Globus pallidus (tissue), 1 donor: ENCODE measurements at regions not wholly inside any gene's neighbourhood (a gene's known extent, or its start where the extent isn't known, plus 50 kb on each side); places are given as distances from the start of the nearest gene placed in this dataset.

ENCODE experiments used
- DNase-seq: peaks from one replicate; pipeline ENCODE4 v3.0.0-alpha.2; 2015; ENCODE audit warnings: low spot score

DNA sequence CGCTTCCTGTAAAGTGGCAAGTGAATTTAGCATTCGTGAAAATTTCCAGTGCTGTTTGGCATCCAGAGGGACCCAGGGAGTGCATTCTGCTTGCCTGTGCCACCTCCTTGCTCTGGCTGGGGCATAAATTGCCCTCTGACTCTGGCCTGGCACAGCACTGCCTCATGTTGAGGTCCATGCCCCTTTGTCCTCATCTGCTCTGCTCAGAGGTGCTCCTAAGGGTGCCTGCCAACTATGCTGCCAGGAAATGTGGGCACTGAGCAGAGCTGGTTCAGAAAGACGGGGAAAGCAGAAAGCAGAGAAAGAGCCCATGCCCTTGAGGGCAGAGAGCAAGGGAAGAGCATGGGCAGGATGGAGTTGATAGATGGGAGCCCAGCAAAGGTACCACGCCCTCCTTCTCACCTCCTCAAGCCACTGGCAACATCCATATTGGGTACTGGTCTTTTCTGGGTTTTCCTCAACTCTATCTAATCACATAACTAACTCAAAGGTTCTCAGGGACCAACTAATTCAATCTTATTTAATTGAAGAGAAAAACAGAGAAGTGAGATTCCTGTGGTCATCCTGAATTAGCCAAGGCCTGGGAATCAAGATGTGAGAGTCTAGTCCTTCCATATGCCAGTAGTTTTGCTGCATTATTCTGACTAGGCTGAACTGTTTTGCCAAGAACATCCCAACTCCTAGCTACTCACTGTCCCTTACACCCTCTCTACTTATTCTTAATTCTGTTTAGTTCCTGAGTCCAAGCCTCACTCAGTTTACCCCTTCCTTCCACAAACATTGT is 441.5 kb upstream of the TNP1 start:
- DNase-seq, result no peak

DNA sequence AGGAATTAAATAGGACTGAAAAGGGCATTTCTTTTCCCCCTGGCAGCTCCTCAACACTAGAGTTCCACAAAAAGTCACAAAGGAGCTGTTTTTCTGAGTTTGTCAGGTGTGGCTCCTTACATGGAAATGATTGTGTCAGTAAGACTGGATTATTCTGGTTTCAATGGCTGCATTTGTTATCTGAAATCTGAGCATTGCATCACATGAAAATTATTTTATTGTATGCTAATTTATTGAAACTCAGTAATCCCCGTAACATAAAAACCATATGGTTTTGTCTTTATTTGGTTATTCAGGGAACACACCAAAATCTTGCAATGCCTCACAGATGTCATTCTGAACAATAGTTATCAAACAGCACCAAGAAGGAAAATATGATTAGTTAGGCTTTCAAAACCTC is 439.7 kb upstream of the TNP1 start:
- no peak for DNase-seq

DNA sequence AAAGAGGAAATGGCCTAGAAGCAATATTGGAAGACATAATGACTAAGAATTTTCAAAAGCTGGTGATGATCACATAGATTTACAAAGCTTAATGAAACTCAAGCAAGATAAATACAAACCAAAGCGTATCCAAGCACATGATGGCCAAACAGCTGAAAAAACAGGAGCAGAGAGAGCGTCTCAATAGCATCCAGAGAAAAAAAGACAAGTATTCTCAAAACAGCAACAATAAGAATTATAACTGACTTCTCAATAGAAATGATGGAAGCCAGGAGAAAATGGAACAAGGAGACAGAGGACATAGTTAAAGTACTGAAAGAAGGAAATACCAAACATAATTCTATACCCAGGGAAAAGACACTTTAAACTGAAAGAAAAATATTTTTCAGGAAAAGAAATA is 437.2 kb upstream of the TNP1 start:
- DNase-seq, result no peak

DNA sequence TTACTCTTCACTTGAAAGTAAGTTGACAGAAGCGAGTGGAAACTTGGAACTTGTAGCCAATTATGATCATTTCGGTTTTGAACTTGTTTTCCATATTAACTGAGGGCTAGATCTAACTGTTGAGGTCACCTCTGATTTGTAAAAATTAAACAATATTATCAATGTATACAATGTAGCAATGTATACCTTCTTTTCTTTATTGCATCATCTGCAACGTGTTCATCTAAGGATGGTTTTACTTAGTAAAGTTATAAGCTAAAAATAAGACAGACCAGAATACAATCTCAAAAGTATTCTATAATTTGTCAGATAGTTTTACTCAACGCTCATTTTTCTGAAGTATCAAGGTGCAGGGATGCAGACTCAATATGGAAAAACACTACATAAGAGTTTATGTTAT is 435.0 kb upstream of the TNP1 start:
- no peak for DNase-seq

DNA sequence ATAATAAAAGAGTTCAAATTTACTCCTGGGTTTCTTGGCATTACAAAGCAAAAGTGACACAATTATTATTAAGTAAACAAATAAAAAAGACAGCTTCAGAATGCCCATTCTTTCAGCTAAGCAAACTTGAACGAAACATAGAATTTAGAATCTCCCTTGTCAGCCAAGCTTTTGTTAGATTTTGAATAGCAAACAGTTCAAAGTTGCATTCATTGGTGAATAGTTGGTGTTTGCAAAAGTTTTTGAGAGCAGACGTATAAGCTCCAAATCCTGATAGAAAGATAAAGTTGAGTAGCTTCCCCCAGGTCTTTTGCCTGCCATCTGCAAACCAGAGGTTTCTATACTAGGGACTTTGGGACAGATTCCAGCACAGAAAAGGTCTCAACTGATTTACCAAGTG is 434.3 kb upstream of the TNP1 start:
- no peak for DNase-seq

DNA sequence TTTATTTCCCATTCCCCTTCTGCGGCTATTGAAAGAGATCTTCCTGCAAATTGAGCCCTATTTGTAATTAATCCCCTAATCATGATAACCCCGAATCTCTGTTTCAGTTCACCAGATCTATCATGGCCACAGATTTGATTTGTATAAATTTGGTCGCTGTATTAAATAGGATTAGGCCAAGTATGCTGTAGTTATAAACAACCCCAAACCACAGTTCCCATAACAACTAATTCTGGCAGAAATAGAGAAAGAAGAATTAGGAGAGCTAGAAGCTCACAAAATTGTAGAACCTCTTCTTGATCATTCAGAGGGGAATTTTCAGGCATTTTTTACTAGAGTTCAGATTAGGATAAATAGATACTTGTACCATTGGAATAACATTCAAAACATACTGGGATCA is 433.7 kb upstream of the TNP1 start:
- no peak for DNase-seq

DNA sequence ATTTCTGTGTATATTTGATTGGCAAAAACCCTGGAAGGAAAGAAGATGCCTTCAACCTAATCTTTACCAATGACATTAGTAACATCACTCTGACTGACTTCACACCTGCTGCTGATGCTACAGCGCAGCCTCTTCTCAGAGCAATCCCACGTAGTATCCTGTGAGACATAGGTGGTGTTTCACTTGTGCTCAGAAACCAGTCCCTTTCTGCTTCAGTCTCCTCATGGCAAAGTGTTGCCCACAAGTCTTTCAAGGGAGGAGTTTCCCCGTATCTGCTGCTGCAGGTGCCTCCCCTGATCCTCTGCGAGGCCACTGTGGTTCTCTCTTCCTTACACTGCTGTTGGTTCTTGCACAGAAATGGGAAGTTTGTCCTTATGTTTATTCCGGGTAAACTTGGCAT is 433.2 kb upstream of the TNP1 start:
- DNase-seq, result no peak

DNA sequence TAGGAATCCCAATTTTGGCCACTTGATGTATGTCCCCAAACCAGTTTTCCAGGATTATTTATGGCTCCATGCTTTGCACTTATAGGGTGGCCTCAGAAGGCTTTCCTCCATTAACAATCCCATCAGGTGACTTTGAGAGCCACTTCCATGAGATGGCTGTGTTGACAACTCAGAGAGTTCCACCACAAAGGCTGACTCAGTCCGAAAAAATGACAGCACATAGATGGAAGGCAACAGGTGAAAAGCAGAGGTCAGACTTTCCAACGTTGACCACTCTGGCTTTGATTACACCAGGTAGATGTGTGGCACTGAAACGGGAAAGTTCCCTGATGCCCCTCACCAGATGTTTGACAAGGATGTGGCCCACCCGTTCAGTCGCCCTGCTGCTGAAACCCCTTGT is 431.4 kb upstream of the TNP1 start:
- DNase-seq, result no peak

DNA sequence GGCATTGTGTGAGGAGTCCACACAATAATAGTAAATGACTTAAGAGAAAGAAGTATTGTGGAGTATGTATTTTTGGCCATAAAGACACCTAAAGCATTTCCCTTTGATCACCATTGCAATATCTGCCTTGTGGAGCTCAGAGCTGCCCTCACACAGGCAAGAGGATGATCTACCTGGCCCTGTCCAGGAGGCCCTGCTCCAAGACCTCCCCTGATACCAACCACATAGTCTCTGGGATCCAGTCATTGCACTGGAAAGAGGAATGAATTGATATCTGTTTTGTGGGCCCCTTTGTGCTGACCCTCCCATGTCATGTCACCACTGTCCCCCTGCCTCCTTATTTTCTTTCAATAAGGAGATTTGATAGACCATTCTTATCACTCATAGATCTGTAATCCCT is 430.6 kb upstream of the TNP1 start:
- DNase-seq, result no peak

DNA sequence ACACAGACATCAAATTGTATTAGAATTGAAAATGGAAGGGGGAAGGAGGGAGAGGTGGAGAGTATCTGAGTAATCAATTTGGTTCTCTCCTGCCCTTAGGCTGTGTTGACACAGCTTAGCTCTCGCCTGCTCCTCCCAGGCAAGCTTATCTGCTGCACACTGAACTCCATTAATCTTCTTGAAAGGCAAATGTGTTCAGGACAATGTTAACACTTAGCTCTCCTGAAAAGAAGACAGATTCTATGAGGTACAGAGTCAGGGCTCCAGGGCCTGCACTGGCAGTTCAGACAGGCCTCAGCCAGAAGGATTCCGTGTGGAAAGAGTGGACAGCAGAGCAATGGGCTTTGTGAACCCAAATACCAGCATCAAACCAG is 430.0 kb upstream of the TNP1 start:
- no peak for DNase-seq

DNA sequence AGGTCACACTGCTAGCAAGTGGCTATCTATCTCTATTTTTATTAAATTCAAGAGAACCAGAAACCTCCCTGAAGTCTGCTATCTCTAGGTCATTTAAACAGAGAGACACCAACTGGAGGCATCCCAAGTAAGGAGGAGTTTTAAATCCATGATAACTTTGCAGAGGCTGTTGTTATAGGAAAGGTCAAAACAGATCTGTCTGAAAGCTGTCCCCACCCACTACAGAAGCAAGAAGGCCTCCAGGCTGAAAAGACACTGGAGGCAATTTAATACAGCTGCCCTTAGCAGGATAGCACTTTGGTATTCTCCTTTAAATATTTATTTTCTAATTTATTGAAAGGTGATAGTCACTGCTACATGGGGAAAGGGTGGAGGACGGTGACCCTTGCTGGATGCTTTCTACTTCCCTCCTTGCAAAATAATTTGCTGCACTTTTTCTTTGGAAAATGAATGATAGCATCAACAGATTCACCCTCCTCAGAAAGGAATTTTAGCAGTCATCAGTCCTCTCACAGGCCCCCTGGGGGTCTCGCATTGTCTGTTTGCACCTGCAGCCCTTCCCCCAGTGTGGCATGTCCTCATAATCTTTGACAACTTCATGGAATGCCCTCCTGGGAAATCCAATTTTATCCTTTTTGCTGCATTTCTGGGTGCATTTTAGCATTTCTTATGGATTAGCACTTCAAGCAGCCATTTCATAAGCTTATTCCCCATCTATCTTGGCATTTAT is 429.5 kb upstream of the TNP1 start:
- no peak for DNase-seq

DNA sequence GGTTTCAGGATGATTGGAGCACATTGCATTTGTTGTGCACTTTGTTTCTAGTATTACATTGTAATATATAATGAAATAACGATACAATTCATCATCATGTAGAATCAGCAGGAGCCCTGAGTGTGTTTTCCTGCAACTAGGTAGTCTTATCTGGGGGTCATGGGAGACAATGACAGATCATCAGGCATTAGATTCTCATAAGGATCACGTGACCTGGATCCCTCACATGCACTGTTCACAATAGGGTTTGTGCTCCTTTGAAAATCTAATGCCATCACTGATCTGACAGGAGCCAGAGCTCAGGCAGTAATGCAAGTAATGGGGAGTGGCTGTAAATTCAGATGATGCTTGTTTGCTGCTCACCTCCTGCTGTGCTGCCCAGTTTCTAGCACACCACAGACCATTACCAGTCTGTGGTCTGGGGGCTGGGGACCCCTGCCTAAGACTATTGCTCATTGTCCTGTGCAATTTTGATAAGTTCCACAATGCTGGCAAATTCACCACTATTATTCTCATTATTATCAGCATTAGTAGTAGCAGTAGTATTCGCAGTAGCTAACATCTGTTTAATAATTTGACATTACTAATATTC is 428.7 kb upstream of the TNP1 start:
- DNase-seq, result no peak

DNA sequence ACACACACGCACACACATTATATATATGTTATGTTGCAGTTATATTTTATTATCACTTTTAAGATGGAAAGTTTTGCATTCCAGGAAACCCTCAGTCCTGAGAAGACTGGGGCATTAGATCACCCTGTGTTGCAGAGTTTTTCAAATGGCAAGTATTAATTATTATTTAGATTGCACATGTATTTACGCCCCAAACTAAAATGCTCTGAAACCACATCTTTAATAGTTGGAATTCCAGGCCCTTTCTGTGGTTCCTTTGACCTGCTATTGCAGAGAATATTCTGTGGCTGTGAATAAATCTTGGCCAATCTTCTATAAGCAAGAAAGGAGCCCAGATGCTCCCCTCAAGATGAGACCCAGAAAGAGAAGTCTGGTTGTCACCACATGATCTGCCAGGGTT is 427.0 kb upstream of the TNP1 start:
- no peak for DNase-seq

DNA sequence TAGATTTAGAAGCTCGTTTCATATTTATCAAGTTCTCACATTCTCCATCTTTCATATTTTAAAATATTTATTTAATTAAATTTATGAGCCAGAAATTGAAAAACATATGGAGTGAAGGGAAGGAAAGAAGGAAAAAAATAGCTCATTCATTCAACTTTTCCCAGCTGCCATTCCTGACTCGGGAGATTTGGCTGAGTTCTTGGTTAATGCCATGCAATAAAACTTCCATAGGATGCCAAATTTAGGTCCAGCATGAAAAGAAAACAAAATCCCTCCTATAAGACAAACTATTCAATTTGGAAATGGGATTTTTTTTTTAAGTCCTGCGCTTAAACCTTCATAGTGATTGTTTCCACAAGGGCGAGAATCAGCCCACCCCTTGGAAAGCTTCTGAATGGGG is 426.1 kb upstream of the TNP1 start:
- no peak for DNase-seq

DNA sequence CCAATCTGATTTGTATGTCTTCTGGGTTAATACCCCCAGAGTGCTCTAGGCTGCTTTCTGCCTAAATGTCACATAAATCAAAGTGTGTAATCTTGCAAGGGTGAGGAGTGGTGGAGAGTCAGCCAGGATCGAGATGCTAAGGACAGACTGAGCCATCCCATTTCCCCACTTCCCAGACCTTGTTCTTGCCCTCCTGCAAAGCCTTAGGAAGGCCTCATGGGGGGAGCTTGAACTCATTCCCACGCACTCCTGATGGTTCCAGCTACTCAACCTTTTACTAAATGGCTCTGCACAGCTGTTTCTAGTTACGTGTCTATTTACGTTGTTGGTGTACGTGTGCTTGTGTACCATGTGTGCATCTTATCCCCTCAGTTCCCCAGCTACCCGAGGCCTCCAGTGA is 423.6 kb upstream of the TNP1 start:
- DNase-seq, result no peak

DNA sequence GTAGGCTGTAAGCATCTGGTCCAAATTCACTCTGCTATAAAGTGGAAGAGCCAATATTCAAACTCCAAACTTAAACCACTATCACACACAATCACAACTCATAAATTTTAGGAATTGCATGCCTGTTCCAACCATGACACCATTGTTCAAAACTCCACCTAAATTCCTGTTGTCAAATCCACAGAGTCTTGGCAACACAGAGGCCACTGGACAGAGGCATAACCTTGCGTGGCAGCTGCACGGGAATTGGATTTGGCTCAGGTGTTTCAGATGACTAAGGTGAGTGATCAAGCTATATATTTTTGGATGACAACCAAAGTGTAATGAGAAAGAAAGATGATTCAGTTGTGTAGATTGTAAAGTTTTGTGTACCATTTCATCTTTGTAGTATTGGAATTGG is 422.7 kb upstream of the TNP1 start:
- no peak for DNase-seq

DNA sequence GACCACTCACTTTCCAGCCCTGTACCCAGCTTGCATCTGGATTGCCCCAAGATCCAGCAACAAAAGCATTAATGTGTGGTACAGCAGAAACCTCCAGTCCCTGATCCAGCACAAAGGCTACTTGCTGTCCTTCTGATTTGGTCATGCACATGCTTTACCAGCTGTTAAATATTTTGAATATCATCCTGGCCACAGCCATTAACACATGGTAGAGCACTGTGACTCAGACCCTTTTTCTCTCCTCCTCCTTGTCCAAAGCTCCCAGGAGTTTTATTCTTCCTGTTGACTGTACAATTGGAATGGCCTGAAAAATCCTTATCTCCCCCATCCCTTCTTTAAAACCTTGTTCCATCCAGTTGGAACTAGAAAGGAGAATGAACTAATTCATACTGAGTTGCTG is 419.7 kb upstream of the TNP1 start:
- DNase-seq, result no peak

DNA sequence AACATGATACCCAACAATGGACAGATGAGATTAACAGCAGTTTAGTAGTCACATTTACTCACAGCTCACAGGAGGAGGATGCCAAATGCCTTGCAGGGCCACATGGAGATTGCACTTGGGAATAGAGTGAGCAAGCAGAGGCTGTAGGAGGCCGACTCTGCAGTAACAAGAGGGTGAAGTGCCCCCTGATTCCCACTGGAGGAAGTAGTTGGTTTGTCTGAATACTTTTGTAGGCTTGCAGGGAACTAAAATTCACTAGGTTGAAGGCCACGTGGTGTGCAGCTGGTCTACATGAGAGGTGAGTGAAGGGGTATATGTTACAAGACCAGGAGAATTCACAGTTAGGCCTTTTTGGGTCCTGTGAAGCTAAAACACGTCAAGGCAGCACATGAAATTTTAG is 419.3 kb upstream of the TNP1 start:
- DNase-seq, result no peak

DNA sequence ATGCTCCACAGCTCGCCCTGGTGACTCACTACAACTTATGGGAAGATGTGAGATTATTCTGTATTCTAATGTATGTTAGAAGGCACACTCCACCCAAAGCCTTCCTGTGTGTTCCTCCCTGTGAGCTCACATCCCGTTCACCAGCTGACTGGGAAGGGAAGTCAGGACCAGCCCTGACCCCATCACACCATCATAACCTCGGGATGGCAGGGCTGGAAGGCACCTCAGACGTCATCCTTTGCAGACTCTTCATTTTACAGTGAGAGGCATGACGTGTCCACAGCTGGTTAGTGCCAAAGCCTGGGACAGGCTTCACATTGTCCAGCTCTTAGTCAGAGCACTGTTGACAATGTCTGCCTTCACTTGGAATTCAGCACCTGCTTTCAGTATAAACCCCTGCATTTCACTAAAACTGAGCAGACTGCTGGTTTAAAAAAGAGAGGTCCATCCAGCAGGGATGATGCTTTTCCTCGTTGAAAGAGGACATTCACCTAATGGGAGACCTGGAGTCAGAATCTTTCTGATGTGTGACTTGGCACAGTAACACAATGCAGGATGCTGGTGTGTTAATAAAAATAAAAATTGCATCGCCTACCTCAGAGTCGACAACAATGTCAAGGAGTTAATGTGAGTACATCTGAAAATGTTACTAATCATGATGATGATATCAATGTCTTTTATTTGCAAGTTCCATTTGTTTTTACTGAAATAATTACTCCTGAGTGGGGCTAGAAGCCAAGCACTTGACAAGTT is 418.0 kb upstream of the TNP1 start:
- peak; percentile 88 for DNase-seq

DNA sequence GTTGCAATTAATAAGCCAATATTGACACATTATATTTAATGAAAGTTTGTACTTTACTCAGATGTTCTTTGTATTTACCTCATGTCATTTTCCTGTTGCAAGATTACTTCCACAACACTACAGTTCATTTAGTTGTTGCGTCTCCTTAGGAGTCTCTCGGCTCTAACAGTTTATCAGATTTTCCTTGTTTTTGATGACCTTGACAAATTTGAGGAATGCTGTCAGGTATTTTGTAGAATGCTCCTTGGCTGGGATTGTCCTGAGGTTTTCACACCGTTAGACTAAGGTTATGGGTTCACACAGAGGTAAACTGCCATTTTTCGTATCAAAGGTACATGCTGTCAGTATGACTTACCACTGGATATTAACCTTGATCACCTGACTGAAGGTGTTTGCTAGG is 416.6 kb upstream of the TNP1 start:
- DNase-seq, result no peak

DNA sequence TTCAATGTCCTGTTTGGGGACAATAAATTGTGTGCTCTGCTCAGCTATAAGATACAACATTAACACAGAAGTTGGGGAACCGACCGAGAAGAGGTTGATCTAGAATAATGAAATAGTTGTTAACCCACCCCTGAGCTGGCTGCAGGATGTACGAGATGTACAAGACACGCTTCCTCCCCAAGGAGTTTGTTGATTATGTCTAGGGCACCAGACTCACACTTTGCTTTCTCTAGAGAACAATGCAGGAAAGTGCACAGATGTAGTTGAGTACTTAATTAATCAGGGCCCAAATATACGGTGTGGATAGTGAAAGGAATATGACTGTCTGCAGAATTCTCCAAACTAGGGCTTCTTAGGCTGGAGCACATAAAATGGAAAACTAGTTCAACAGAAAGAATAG is 415.2 kb upstream of the TNP1 start:
- no peak for DNase-seq

DNA sequence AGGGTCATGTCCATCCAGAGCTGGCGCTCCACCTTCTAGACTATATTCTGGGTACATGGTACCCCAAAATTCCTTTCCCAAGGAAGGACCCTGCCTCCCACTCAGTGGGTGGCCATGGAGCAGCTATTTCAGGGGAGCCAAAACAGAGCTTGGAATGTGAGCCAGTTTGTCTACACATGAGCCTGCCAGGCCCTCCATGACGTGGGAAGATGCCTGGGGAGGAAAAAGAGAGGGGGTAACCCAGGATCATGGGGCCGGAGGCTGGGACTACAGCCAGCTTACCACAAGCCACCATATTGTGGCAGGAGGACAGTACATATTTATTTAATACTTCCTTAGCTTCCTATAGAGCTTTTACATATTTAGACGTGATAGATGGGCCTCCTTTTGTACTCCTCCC is 414.7 kb upstream of the TNP1 start:
- DNase-seq, result no peak

DNA sequence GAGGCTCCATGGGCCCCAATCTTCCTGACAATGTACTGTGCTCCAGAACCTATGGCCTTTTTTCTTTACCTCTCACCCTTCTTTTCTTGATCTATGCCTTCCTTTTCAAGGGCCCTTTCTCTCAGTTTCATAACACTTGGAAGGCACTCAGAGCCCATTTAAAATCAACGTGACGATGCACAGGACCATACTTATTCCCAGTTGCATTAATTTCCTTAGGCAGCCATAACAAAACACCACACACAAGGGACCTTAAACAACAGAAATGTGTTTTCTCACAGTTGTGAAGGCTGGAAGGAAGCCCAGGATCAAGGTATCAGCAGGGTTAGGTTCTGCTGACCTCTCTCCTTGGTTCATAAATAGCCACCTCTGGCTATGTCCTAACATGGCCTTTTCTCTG is 414.0 kb upstream of the TNP1 start:
- DNase-seq, result no peak
